ENCODE measurements at regions not wholly inside any gene's neighbourhood (a gene's known extent, or its start where the extent isn't known, plus 50 kb on each side); places are given as distances from the start of the nearest gene placed in this dataset.

GRCh38 chr1:73953586-73953985, 244.4 kb downstream of the LRRIQ3 start:
- no peaks in the 10 kb centered on the region for H3K9me3 Mint-ChIP-seq
- H3K4me3 Mint-ChIP-seq, result no peak overlapping the region
- H3K4me1 Mint-ChIP-seq, result no peaks in the 10 kb centered on the region

DNA sequence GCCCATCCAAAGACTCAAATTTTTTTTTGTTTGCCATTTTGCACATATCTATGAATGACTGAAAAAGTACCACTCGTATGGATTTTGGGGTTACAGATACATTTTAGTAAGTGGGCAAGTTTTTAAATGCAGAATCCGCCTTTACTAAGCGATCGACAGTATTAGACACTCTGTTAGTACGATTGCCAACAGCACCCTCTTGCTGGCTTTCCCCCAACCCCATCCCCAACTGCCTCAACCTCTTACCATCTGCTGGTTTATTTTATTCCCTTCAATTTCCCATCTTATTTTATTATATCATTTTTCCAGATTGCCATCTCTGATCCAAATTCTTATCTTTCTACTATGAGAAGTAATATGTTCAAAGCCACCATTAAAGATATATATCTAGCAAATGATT, 244.8 kb downstream of the LRRIQ3 start:
- Mint-ChIP-seq H3K27ac (no peak overlapping the region), H3K36me3 (ENCODE audit: low read depth) (no peaks in the 10 kb centered on the region), H3K4me3 (no peak overlapping the region), H3K27me3 (ENCODE audit: low read depth, poor library complexity) (peaks cover 3% of the 10 kb centered on the region), H3K9me3 (no peaks in the 10 kb centered on the region), H3K4me1 (no peaks in the 10 kb centered on the region)
- TF ChIP-seq, protein P1, sequence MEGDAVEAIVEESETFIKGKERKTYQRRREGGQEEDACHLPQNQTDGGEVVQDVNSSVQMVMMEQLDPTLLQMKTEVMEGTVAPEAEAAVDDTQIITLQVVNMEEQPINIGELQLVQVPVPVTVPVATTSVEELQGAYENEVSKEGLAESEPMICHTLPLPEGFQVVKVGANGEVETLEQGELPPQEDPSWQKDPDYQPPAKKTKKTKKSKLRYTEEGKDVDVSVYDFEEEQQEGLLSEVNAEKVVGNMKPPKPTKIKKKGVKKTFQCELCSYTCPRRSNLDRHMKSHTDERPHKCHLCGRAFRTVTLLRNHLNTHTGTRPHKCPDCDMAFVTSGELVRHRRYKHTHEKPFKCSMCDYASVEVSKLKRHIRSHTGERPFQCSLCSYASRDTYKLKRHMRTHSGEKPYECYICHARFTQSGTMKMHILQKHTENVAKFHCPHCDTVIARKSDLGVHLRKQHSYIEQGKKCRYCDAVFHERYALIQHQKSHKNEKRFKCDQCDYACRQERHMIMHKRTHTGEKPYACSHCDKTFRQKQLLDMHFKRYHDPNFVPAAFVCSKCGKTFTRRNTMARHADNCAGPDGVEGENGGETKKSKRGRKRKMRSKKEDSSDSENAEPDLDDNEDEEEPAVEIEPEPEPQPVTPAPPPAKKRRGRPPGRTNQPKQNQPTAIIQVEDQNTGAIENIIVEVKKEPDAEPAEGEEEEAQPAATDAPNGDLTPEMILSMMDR (IDR thresholded peaks at IDR 0.05), result no peak
- DNase-seq, result no peak

More at GRCh38 chr1:73953586-73953985, 244.4 kb downstream of the LRRIQ3 start:
- Mint-ChIP-seq H3K27ac (no peak overlapping the region), H3K27me3 (ENCODE audit: low read depth, poor library complexity) (peaks cover 3% of the 10 kb centered on the region), H3K36me3 (ENCODE audit: low read depth) (no peaks in the 10 kb centered on the region)
- no peak for DNase-seq
- TF ChIP-seq, protein P1 (IDR thresholded peaks at IDR 0.05), result no peak

DNA sequence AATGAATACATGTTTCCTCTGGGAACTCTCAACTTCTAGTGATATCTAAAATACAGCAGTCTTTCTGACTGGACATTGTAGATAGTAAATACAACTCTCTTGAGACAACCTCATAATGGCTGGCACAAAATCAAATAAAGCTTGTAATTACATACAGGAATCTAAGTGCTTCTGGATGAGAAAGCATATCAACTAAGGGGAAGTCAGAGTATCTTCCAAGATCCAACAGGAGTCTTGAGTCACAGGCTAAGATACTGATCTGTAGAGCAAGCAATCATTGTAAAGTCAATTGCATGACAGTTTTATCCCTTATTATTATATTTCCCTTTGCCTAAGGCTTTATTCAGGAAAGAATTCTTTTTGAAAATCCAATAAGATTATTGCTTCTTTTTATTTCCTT, 249.9 kb downstream of the LRRIQ3 start:
- no peaks in the 10 kb centered on the region for H3K9me3 Mint-ChIP-seq
- H3K36me3 Mint-ChIP-seq (ENCODE audit: low read depth), result no peaks in the 10 kb centered on the region
- H3K27ac Mint-ChIP-seq, result no peak overlapping the region
- no peaks in the 10 kb centered on the region for H3K4me1 Mint-ChIP-seq
- TF ChIP-seq, protein P1 (IDR thresholded peaks at IDR 0.05), result no peak
- H3K27me3 Mint-ChIP-seq (ENCODE audit: low read depth, poor library complexity), result peaks cover 3% of the 10 kb centered on the region
- DNase-seq, result no peak
- no peak overlapping the region for H3K4me3 Mint-ChIP-seq

DNA sequence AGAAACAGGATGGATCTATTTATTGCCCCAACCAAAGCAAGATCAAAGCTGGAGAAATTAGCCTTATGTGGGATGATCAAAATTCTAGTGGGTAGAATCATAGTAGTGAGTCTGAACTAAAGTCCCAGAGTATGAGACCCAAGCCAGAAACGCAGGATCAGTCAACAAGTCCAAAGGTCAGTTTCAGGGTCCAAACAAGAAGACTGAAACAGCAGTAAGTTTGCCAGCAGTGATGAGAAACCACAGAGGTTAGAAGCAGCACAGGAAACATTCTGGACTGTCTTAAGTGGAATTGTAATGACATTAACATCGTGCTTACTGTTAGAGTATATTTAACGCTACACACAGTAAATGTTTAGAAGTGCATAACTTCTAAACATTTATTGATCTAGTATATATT, 251.0 kb downstream of the LRRIQ3 start:
- Mint-ChIP-seq H3K9me3 (no peaks in the 10 kb centered on the region), H3K4me3 (no peak overlapping the region), H3K27ac (no peak overlapping the region), H3K36me3 (ENCODE audit: low read depth) (no peaks in the 10 kb centered on the region), H3K4me1 (no peaks in the 10 kb centered on the region), H3K27me3 (ENCODE audit: low read depth, poor library complexity) (peaks cover 3% of the 10 kb centered on the region)
- no peak for DNase-seq
- TF ChIP-seq, protein P1 (IDR thresholded peaks at IDR 0.05), result no peak

DNA sequence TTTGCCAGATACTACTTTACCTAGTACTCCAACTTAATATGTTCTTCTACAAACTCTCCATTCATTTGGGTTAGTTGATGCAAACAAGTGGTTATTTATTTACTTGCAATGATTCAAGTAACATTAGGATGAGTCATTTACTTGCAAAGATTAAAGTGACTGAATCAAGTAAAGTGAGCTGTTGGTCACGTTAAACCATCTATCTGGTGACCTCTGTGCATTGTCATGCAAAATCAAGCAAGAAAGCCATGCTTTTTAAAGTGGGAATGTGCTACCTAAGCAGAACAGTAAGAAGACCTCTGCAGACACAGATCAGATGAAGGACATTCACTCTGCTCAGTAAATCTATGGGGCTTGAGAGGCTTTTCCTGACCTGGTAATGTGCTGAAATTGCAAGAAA, 254.7 kb downstream of the LRRIQ3 start:
- Mint-ChIP-seq H3K4me3 (no peak overlapping the region), H3K4me1 (no peaks in the 10 kb centered on the region), H3K27ac (no peak overlapping the region), H3K27me3 (ENCODE audit: low read depth, poor library complexity) (no peaks in the 10 kb centered on the region), H3K9me3 (no peaks in the 10 kb centered on the region), H3K36me3 (ENCODE audit: low read depth) (no peaks in the 10 kb centered on the region)
- TF ChIP-seq, protein P1 (IDR thresholded peaks at IDR 0.05), result no peak
- no peak for DNase-seq

- H3K4me3 Mint-ChIP-seq, result no peak overlapping the region
- H3K27me3 Mint-ChIP-seq (ENCODE audit: low read depth, poor library complexity), result no peaks in the 10 kb centered on the region
- H3K4me1 Mint-ChIP-seq, result no peaks in the 10 kb centered on the region
- TF ChIP-seq, protein P1 (IDR thresholded peaks at IDR 0.05), result no peak
- no peak for DNase-seq
- no peaks in the 10 kb centered on the region for H3K36me3 Mint-ChIP-seq (ENCODE audit: low read depth)
- no peak overlapping the region for H3K27ac Mint-ChIP-seq
- no peaks in the 10 kb centered on the region for H3K9me3 Mint-ChIP-seq
These were observed 267.7 kb downstream of the LRRIQ3 start for GRCh38 chr1:73930293-73930692.

Measured in nephron progenitor cell (in vitro differentiated cells).